H1 (cell line): ENCODE measurements at regions not wholly inside any gene's neighbourhood (a gene's known extent, or its start where the extent isn't known, plus 50 kb on each side); places are given as distances from the start of the nearest gene placed in this dataset.

Experiments
- CTCF ChIA-PET: fragments of 300-600 bp; sonication (Branson Sonifier 250); formaldehyde crosslinking; loops from one replicate; lab custom pipeline; 2021; ENCODE audit not compliant: partially characterized antibody; lab: Charles Lee
- POLR2A ChIA-PET: fragments of 300-600 bp; sonication (Branson Sonifier 250); formaldehyde crosslinking; loops from one replicate; lab custom pipeline; 2021; ENCODE audit warnings: inconsistent platforms; ENCODE audit not compliant: partially characterized antibody; lab: Charles Lee
- DNase-seq, 2 experiments: peaks; one replicate each; pipeline versions ENCODE4 v3.0.0 to v3.0.0-alpha.2; 2010 to 2022; ENCODE audit warnings: low spot score in 2 of 2, low read depth in 1 of 2, mixed read lengths in 1 of 2
- FAIRE-seq: peaks from 2 replicates; lab custom pipeline; 2011; peaks lifted over from hg19 to GRCh38; lab: Jason Lieb, UNC
- H2AFZ ChIP-seq: 2 replicates; pipeline ENCODE4 v1.8.1; 2012; ENCODE audit warnings: low read length, inconsistent platforms
- H2AK5ac ChIP-seq: 2 replicates; pipeline ENCODE4 v1.6.1; 2013; ENCODE audit warnings: low read depth, low read length
- H2BK120ac ChIP-seq: replicated peaks from 2 replicates; pipeline ENCODE3; 2013; ENCODE audit warnings: low read depth, low read length, inconsistent platforms
- H2BK12ac ChIP-seq: 2 replicates; pipeline ENCODE4 v1.6.1; 2013; ENCODE audit warnings: low read depth, low read length
- H2BK15ac ChIP-seq: 2 replicates; pipeline ENCODE4 v1.6.1; 2013; ENCODE audit warnings: low read length
- H2BK20ac ChIP-seq: 2 replicates; pipeline ENCODE4 v1.6.1; 2013; ENCODE audit warnings: low read length
- H2BK5ac ChIP-seq: 2 replicates; pipeline ENCODE4 v1.6.1; 2013; ENCODE audit warnings: low read depth, low read length
- H3K14ac ChIP-seq: 2 replicates; pipeline ENCODE4 v1.6.1; 2013; ENCODE audit warnings: inconsistent platforms; ENCODE audit not compliant: insufficient read length
- H3K18ac ChIP-seq: 2 replicates; pipeline ENCODE4 v1.6.1; 2013; ENCODE audit warnings: low read length; ENCODE audit errors: extremely low read depth
- H3K23ac ChIP-seq: 2 replicates; pipeline ENCODE4 v1.6.1; 2013; ENCODE audit warnings: inconsistent platforms; ENCODE audit not compliant: insufficient read length
- H3K23me2 ChIP-seq: 2 replicates; pipeline ENCODE4 v1.6.1; 2013; ENCODE audit warnings: low read depth, low read length
- H3K27ac ChIP-seq: 2 replicates; pipeline ENCODE4 v1.6.1; 2011; ENCODE audit warnings: low read depth, low read length, inconsistent platforms
- H3K27me3 ChIP-seq, 4 experiments: replicated peaks in 1 of 4; 1 replicate in 1 of 4; 2 replicates in 3 of 4; pipeline versions ENCODE4 v1.6.1 to v1.8.1; 2011 to 2013; ENCODE audit warnings: low read length in 3 of 4, mild to moderate bottlenecking in 3 of 4, inconsistent platforms in 2 of 4, mixed read lengths in 2 of 4, moderate library complexity in 1 of 4; ENCODE audit not compliant: control insufficient read depth in 3 of 4, insufficient read depth in 3 of 4; ENCODE audit errors: extremely low read depth in 1 of 4
- H3K36me3 ChIP-seq, 4 experiments: 2 replicates each; pipeline versions ENCODE4 v1.6.1 to v1.8.1; 2011 to 2013; ENCODE audit warnings: mild to moderate bottlenecking in 4 of 4, low read length in 3 of 4, moderate library complexity in 2 of 4, control low read depth in 1 of 4, inconsistent platforms in 1 of 4; ENCODE audit not compliant: insufficient read depth in 4 of 4, control insufficient read depth in 2 of 4
- H3K4ac ChIP-seq: replicated peaks from 2 replicates; pipeline ENCODE3; 2013; ENCODE audit warnings: low read length, low read depth, mixed read lengths, inconsistent platforms; ENCODE audit not compliant: insufficient read length
- H3K4me1 ChIP-seq, 4 experiments: replicated peaks in 1 of 4; 1 replicate in 1 of 4; 2 replicates in 3 of 4; pipeline versions ENCODE4 v1.6.1 to v1.8.1; 2011 to 2013; ENCODE audit warnings: low read length in 3 of 4, inconsistent platforms in 2 of 4, mixed read lengths in 1 of 4; ENCODE audit not compliant: insufficient read depth in 4 of 4, control insufficient read depth in 3 of 4
- H3K4me2 ChIP-seq, 2 experiments: 2 replicates each; pipeline versions ENCODE4 v1.6.1 to v1.8.1; 2011 to 2013; ENCODE audit warnings: low read depth in 2 of 2, low read length in 2 of 2, control low read depth in 1 of 2, inconsistent platforms in 1 of 2, mild to moderate bottlenecking in 1 of 2; ENCODE audit not compliant: insufficient read depth in 1 of 2
- H3K4me3 ChIP-seq, 4 experiments: fragments of 200-600, 300-600 bp in 1 of 4; sonication (generic), shearing (Covaris generic), sonication (Bioruptor Twin) in 1 of 4; 2 replicates each; pipeline versions ENCODE4 v1.5.1 to v1.8.1; 2011 to 2016; ENCODE audit warnings: low read length in 4 of 4, low read depth in 3 of 4, control low read depth in 2 of 4, inconsistent platforms in 2 of 4, mild to moderate bottlenecking in 2 of 4, mixed read lengths in 1 of 4, moderate library complexity in 1 of 4; ENCODE audit not compliant: insufficient read depth in 2 of 4; ENCODE audit errors: extremely low read depth in 1 of 4
- H3K56ac ChIP-seq: replicated peaks from 2 replicates; pipeline ENCODE3; 2013; ENCODE audit warnings: low read depth, mild to moderate bottlenecking, mixed read lengths, low read length, inconsistent platforms; ENCODE audit not compliant: insufficient read length
- H3K79me1 ChIP-seq: 2 replicates; pipeline ENCODE4 v1.6.1; 2013; ENCODE audit warnings: low read depth, low read length, control low read depth
- H3K79me2 ChIP-seq, 2 experiments: 2 replicates each; pipeline versions ENCODE4 v1.6.1 to v1.8.1; 2012 to 2013; ENCODE audit warnings: low read length in 2 of 2, mild to moderate bottlenecking in 2 of 2, inconsistent platforms in 1 of 2; ENCODE audit not compliant: insufficient read depth in 2 of 2, control insufficient read depth in 1 of 2
- H3K9ac ChIP-seq, 4 experiments: replicated peaks in 1 of 4; 1 replicate in 1 of 4; 2 replicates in 3 of 4; pipeline versions ENCODE4 v1.6.1 to v1.8.1; 2011 to 2013; ENCODE audit warnings: low read depth in 3 of 4, low read length in 3 of 4, control low read depth in 2 of 4, mild to moderate bottlenecking in 2 of 4, moderate library complexity in 2 of 4, inconsistent platforms in 1 of 4; ENCODE audit errors: extremely low read depth in 1 of 4
- H3K9me3 ChIP-seq, 2 experiments: 2 replicates each; pipeline versions ENCODE4 v1.6.1 to v1.8.1; 2012 to 2013; ENCODE audit warnings: mild to moderate bottlenecking in 2 of 2, moderate library complexity in 2 of 2, control low read depth in 1 of 2, inconsistent platforms in 1 of 2, low read depth in 1 of 2, low read length in 1 of 2, mixed read lengths in 1 of 2; ENCODE audit not compliant: insufficient read depth in 2 of 2
- H4K20me1 ChIP-seq, 2 experiments: replicated peaks in 1 of 2; 2 replicates each; pipeline versions ENCODE3 to v1.8.1; 2011 to 2013; ENCODE audit warnings: inconsistent platforms in 2 of 2, low read length in 2 of 2, mild to moderate bottlenecking in 1 of 2; ENCODE audit not compliant: insufficient read depth in 2 of 2, control insufficient read depth in 1 of 2
- H4K5ac ChIP-seq: 2 replicates; pipeline ENCODE4 v1.6.1; 2013; ENCODE audit warnings: low read length, low read depth, mixed read lengths, inconsistent platforms; ENCODE audit not compliant: insufficient read length
- H4K8ac ChIP-seq: 2 replicates; pipeline ENCODE4 v1.8.0; 2013; ENCODE audit warnings: mild to moderate bottlenecking, moderate library complexity, low read length, inconsistent platforms; ENCODE audit not compliant: insufficient read depth; ENCODE audit errors: extremely low read depth
- H4K91ac ChIP-seq: replicated peaks from 2 replicates; pipeline ENCODE3; 2013; ENCODE audit warnings: low read length, mixed read lengths, inconsistent platforms; ENCODE audit not compliant: insufficient read length
- BRCA1 ChIP-seq: IDR thresholded peaks from 2 replicates; pipeline ENCODE4 v1.6.1; 2012; ENCODE audit warnings: low read depth, low read length, improper control_type of control experiment
- SRF ChIP-seq: IDR thresholded peaks from 2 replicates; pipeline ENCODE4 v1.6.1; 2011; ENCODE audit warnings: mild to moderate bottlenecking, low read depth, low read length, moderate library complexity
- TAF1 ChIP-seq: IDR thresholded peaks from 2 replicates; pipeline ENCODE4 v1.6.1; 2011; ENCODE audit warnings: mild to moderate bottlenecking, low read depth, low read length
- whole genome bisulfite sequencing, 2 experiments: shearing (Covaris generic) in 1 of 2; methylation state at CpG; one replicate each; pipeline versions ENCODE4 v1.1.6 to v1.1.7; 2013 to 2015; ENCODE audit warnings: low lambda C conversion rate in 2 of 2, mixed read lengths in 2 of 2, inconsistent platforms in 1 of 2, low coverage in 1 of 2, missing lambda C conversion rate in 1 of 2; ENCODE audit not compliant: insufficient replicate concordance in 2 of 2, insufficient coverage in 1 of 2, insufficient read length in 1 of 2; ENCODE audit errors: extremely low coverage in 1 of 2, missing lambda C conversion rate in 1 of 2; 5-methylcytosine and 5-hydroxymethylcytosine counted together
- TF ChIP-seq, protein P1 (sequence below): IDR thresholded peaks from 2 replicates; pipeline ENCODE4 v1.6.1; 2012; ENCODE audit warnings: low read length, inconsistent platforms

DNA sequence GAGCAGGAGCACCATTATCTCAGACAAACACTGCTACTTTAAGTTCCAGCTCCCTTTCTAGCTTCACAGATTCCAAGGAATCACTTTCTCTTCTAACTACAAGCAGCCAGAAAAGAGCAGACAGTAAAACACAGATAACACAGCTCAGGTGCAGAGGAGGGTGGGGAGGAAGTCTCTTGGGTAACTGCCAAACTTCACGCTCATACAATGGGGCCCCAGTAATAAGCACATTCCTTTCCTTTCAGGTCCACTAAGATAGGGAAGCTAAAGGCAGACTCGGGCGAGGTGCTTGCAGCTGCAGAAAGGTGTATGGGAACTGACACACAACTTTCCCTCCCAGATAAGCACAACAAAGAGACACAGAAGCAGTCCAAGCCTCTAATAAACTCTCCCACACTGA lies 69.2 kb upstream of the OR9G4 start:
- H2BK15ac ChIP-seq: no peak overlapping the region
- H3K14ac ChIP-seq: no peak overlapping the region
- FAIRE-seq: no peak
- H4K5ac ChIP-seq: no peak overlapping the region
- no peaks in the 10 kb centered on the region for H3K23me2 ChIP-seq
- H3K79me2 ChIP-seq: no peaks in the 10 kb centered on the region
- H3K27ac ChIP-seq: no peak overlapping the region
- ChIA-PET CTCF (interaction anchor here (0.8 to 1.2 kb wide), 2 partner anchors 26 to 428 kb away, joined by 3 read pairs; no protein-coding TSS in a partner anchor), POLR2A (no interaction called here)
- WGBS, 2 experiments: 92% methylated on average over 3 of the region's 3 CpGs; no CpG with 5 or more reads in 1 of the 2 experiments
- no peaks in the 10 kb centered on the region for H4K20me1 ChIP-seq
- no peak overlapping the region for H2BK120ac ChIP-seq
- no peak overlapping the region for H4K8ac ChIP-seq
- no peak overlapping the region for H2BK12ac ChIP-seq
- H3K27me3 ChIP-seq: no peaks in the 10 kb centered on the region
- DNase-seq: no peak
- no peak overlapping the region for H3K9ac ChIP-seq
- no peak overlapping the region for H3K4me2 ChIP-seq
- H2AK5ac ChIP-seq: no peak overlapping the region
- H3K18ac ChIP-seq: no peak overlapping the region
- no peak overlapping the region for H3K4me3 ChIP-seq
- H3K9me3 ChIP-seq: 0 out of 4 replicates have a peak, but pooled peaks cover 0 to 3% of the 10 kb centered on the region in 2 experiments
- H2BK5ac ChIP-seq: no peak overlapping the region
- no peak overlapping the region for H3K56ac ChIP-seq
- H3K23ac ChIP-seq: no peak overlapping the region
- no peaks in the 10 kb centered on the region for H3K4me1 ChIP-seq
- TF ChIP-seq SRF (no peak), TAF1 (no peak), BRCA1 (no peak)
- TF ChIP-seq, protein P1, sequence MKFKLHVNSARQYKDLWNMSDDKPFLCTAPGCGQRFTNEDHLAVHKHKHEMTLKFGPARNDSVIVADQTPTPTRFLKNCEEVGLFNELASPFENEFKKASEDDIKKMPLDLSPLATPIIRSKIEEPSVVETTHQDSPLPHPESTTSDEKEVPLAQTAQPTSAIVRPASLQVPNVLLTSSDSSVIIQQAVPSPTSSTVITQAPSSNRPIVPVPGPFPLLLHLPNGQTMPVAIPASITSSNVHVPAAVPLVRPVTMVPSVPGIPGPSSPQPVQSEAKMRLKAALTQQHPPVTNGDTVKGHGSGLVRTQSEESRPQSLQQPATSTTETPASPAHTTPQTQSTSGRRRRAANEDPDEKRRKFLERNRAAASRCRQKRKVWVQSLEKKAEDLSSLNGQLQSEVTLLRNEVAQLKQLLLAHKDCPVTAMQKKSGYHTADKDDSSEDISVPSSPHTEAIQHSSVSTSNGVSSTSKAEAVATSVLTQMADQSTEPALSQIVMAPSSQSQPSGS: no peak
- no peak overlapping the region for H2BK20ac ChIP-seq
- no peaks in the 10 kb centered on the region; a peak in 1 of 8 replicates for H3K36me3 ChIP-seq
- H3K79me1 ChIP-seq: no peaks in the 10 kb centered on the region
- no peak overlapping the region for H3K4ac ChIP-seq
- no peak overlapping the region for H2AFZ ChIP-seq
- H4K91ac ChIP-seq: no peak overlapping the region
